ENCODE measurements at regions not wholly inside any gene's neighbourhood (a gene's known extent, or its start where the extent isn't known, plus 50 kb on each side); places are given as distances from the start of the nearest gene placed in this dataset.
A peak's percentile ranks its signal among the peaks of the same experiment; 100 is the strongest.

DNA sequence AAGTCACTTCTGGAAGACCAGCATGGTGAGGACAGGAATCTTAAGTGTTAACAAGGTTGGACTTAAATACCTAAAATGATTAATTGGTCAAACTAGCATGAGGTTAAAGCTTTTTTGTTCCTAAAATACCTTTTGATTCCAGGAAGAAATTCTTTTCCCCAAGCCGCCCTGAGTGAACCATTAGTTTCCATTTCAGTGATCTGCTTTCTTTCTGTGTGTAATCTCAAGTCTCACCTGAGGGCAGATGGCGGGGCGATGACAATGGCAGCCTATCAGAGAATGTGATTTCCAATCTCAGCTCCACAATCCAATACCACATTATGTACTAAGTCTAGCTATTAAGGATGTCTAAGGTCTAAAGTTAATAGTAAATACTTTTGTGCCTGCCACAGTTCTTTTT is 390.9 kb upstream of the SGCG start:
- TF ChIP-seq, protein P1, sequence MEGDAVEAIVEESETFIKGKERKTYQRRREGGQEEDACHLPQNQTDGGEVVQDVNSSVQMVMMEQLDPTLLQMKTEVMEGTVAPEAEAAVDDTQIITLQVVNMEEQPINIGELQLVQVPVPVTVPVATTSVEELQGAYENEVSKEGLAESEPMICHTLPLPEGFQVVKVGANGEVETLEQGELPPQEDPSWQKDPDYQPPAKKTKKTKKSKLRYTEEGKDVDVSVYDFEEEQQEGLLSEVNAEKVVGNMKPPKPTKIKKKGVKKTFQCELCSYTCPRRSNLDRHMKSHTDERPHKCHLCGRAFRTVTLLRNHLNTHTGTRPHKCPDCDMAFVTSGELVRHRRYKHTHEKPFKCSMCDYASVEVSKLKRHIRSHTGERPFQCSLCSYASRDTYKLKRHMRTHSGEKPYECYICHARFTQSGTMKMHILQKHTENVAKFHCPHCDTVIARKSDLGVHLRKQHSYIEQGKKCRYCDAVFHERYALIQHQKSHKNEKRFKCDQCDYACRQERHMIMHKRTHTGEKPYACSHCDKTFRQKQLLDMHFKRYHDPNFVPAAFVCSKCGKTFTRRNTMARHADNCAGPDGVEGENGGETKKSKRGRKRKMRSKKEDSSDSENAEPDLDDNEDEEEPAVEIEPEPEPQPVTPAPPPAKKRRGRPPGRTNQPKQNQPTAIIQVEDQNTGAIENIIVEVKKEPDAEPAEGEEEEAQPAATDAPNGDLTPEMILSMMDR (IDR thresholded peaks at IDR 0.05; ENCODE audit: poor library complexity, severe bottlenecking) = no peak
- H3K9me3 ChIP-seq (ENCODE audit: severe bottlenecking) = no peaks in the 10 kb centered on the region
- no peak overlapping the region for H3K27ac ChIP-seq (ENCODE audit: poor library complexity, severe bottlenecking)
- ATAC-seq (ENCODE audit: low read depth) (no peak), DNase-seq (ENCODE audit: low spot score) (no peak)
- no peaks in the 10 kb centered on the region for H3K27me3 ChIP-seq (ENCODE audit: insufficient read depth, poor library complexity, severe bottlenecking)
- no peaks in the 10 kb centered on the region for H3K4me1 ChIP-seq (ENCODE audit: insufficient read depth, poor library complexity, severe bottlenecking)
- no peak overlapping the region for H3K4me3 ChIP-seq (ENCODE audit: severe bottlenecking)
- no peaks in the 10 kb centered on the region for H3K36me3 ChIP-seq (ENCODE audit: low read depth)

DNA sequence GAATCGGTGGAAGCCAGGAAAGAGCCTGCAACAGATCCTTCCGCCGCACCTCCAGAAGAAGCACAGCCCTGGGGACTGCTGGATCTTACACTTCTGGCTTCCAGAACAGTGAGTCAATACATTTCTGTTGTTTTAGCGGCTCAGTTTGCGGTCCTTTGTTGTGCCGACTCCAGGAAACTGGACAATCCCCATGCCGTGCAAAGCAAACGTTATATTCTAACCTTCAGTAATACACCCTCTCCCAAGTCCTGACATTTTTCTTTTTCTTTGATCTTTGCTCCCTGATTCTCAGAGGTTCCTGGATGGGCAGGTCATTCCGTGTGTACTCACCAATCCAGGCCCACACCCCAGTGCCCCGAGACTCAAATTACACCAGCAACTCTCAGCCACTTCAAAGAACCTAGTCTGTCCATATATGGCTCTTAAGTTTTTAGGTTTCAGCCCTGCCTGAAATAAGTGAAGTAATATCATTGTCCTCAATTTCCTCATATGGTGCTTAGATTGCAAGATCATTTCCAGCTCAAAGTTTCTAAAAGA is 387.1 kb upstream of the SGCG start:
- no peaks in the 10 kb centered on the region for H3K36me3 ChIP-seq (ENCODE audit: low read depth)
- no peak overlapping the region for H3K4me3 ChIP-seq (ENCODE audit: severe bottlenecking)
- peaks cover 4% of the 10 kb centered on the region for H3K27me3 ChIP-seq (ENCODE audit: insufficient read depth, poor library complexity, severe bottlenecking)
- H3K4me1 ChIP-seq (ENCODE audit: insufficient read depth, poor library complexity, severe bottlenecking) = no peaks in the 10 kb centered on the region
- H3K9me3 ChIP-seq (ENCODE audit: severe bottlenecking) = no peaks in the 10 kb centered on the region
- H3K27ac ChIP-seq (ENCODE audit: poor library complexity, severe bottlenecking) = no peak overlapping the region
- TF ChIP-seq, protein P1 (IDR thresholded peaks at IDR 0.05; ENCODE audit: poor library complexity, severe bottlenecking) = no peak
- ATAC-seq (ENCODE audit: low read depth) (peak; percentile 75), DNase-seq (ENCODE audit: low spot score) (no peak)

DNA sequence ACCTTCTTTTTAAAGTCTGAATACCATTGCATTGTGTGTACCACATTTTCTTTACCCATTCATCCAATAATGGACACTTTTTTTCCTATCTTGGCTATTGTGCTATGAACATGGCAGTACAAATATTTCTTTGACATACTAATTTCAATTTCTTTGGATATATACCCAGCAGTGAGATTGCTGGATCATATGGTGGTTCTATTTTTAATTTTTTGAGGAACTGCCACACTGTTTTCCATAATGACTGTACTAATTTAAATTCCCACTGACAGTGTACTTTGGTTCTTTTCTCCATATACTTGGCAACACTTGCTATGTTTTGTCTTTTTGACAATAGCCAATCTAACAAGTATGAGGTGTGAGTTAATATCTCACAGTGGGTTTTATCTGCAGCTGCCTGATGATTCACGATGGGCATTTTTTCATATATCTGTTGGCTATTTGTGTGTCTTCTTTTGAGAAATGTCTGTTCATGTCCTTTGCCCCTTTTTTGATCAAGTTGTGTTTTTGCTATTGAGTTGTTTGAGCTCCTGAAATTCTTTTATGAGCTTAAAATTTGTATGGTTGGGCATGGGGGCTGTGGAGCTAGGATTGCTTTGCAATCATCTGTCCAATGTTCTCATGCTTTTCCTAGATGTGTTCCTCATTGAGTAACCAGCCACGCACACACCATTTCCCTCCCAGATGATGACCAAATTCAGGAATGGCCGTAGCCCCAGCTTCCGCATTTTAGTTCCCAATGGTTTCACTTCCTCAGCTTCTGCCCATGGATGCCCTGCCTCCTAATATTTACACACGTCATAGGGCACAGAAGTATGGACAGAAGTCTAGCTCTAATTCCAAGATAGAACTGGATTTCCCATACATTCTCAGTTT is 380.0 kb upstream of the SGCG start:
- Histone ChIP-seq H3K4me3 (ENCODE audit: severe bottlenecking) (no peak overlapping the region), H3K4me1 (ENCODE audit: insufficient read depth, poor library complexity, severe bottlenecking) (no peaks in the 10 kb centered on the region), H3K27me3 (ENCODE audit: insufficient read depth, poor library complexity, severe bottlenecking) (peaks cover 4% of the 10 kb centered on the region), H3K27ac (ENCODE audit: poor library complexity, severe bottlenecking) (no peak overlapping the region), H3K9me3 (ENCODE audit: severe bottlenecking) (no peaks in the 10 kb centered on the region), H3K36me3 (ENCODE audit: low read depth) (no peaks in the 10 kb centered on the region)
- no peak for ATAC-seq (ENCODE audit: low read depth)
- TF ChIP-seq, protein P1 (IDR thresholded peaks at IDR 0.05; ENCODE audit: poor library complexity, severe bottlenecking) = no peak
- no peak for DNase-seq (ENCODE audit: low spot score)

DNA sequence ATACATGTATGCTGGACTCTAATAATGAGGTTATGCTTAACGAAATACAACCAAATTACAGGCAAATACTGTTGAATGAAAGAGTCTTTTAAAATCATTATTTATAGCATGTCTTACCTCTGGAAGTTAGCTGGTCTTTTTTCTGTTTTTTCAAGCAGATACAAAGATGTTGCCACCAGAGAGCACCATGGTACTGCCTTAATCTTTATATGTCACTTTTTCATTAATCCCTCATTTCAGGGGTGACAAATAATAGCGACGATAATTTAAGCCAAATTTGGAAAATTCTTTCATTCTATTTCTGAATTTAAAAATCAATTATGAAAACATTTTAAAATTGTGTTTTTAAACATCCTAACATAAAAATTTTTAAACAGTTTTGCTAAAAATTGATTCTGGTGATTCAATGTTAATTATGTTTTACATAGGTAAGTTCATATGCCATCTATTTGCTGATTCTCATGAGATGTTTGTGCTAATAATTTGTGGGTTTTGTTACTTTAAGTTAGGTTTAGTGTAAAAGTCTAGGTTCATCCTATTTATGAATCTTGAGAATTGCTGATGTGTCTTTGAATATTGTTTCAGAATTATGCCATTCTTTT is 379.3 kb upstream of the SGCG start:
- no peak for DNase-seq (ENCODE audit: low spot score)
- H3K27me3 ChIP-seq (ENCODE audit: insufficient read depth, poor library complexity, severe bottlenecking) = peaks cover 4% of the 10 kb centered on the region
- no peaks in the 10 kb centered on the region for H3K36me3 ChIP-seq (ENCODE audit: low read depth)
- no peaks in the 10 kb centered on the region for H3K4me1 ChIP-seq (ENCODE audit: insufficient read depth, poor library complexity, severe bottlenecking)
- no peak for ATAC-seq (ENCODE audit: low read depth)
- no peaks in the 10 kb centered on the region for H3K9me3 ChIP-seq (ENCODE audit: severe bottlenecking)
- no peak overlapping the region for H3K27ac ChIP-seq (ENCODE audit: poor library complexity, severe bottlenecking)
- TF ChIP-seq, protein P1 (IDR thresholded peaks at IDR 0.05; ENCODE audit: poor library complexity, severe bottlenecking) = peak; percentile 35
- no peak overlapping the region for H3K4me3 ChIP-seq (ENCODE audit: severe bottlenecking)
